A549 (cell line): ENCODE measurements at regions not wholly inside any gene's neighbourhood (a gene's known extent, or its start where the extent isn't known, plus 50 kb on each side); places are given as distances from the start of the nearest gene placed in this dataset.
A peak's percentile ranks its signal among the peaks of the same experiment; 100 is the strongest.
"Not testable (repeated sequence)": the region's sequence is repeated elsewhere in the genome, so short reads cannot be mapped to it uniquely, and the experiment has no call there.

ENCODE experiments used
- ATAC-seq, 2 experiments: fragments of 200-7000 bp in 1 of 2; fragments of >200 bp in 1 of 2; cut with Nextera tagmentation in 1 of 2; cut with Tn5 transposase in 1 of 2; 3 replicates each; pipeline versions ENCODE4 v1.8.0 to v1.9.1; 2018 to 2020; ENCODE audit warnings: mild to moderate bottlenecking in 1 of 2, moderate library complexity in 1 of 2
- CTCF ChIA-PET: fragments of 300-600 bp; sonication (Branson Sonifier 250); formaldehyde crosslinking; extraction: SDS; loops from one replicate; lab custom pipeline; 2021; ENCODE audit warnings: antibody characterized with exemption, inconsistent platforms; lab: Yijun Ruan, JAX
- POLR2A ChIA-PET: fragments of 350-600 bp; formaldehyde crosslinking; extraction: SDS; loops from one replicate; lab custom pipeline; 2021; ENCODE audit warnings: antibody characterized with exemption, inconsistent platforms; lab: Yijun Ruan, JAX
- DNase-seq, 2 experiments: peaks; one replicate each; pipeline versions ENCODE4 v3.0.0 to v3.0.0-alpha.2; 2011 to 2016; ENCODE audit warnings: low read depth in 1 of 2, low spot score in 1 of 2
- FAIRE-seq: peaks from 2 replicates; lab custom pipeline; 2011; peaks lifted over from hg19 to GRCh38; lab: Jason Lieb, UNC
- H3K27ac ChIP-seq, 2 experiments: fragments of >200 bp; sonication (Bioruptor Twin); formaldehyde crosslinking; 3 replicates each; pipeline ENCODE4 v1.5.1; 2016 to 2017
- H3K4me1 ChIP-seq: fragments of >200 bp; sonication (Bioruptor Twin); formaldehyde crosslinking; 3 replicates; pipeline ENCODE4 v1.6.1; 2016
- H3K4me2 ChIP-seq: fragments of >200 bp; sonication (Bioruptor Twin); formaldehyde crosslinking; 3 replicates; pipeline ENCODE4 v1.6.1; 2016
- H3K4me3 ChIP-seq: fragments of >200 bp; sonication (Bioruptor Twin); formaldehyde crosslinking; 3 replicates; pipeline ENCODE4 v1.5.1; 2016
- H3K9me3 ChIP-seq: fragments of >200 bp; sonication (Bioruptor Twin); formaldehyde crosslinking; 3 replicates; pipeline ENCODE4 v1.6.1; 2016
- CBX2 ChIP-seq: fragments of 200-600 bp; sonication (generic); IDR thresholded peaks from 2 replicates; pipeline ENCODE4 v1.6.1; 2016; ENCODE audit warnings: low read depth, mild to moderate bottlenecking, borderline replicate concordance
- CHD2 ChIP-seq: fragments of 150-350 bp; IDR thresholded peaks from 2 replicates; pipeline ENCODE4 v1.6.1; 2014; ENCODE audit warnings: low read length; ENCODE audit not compliant: partially characterized antibody
- E2F6 ChIP-seq: IDR thresholded peaks from 2 replicates; pipeline ENCODE4 v1.6.1; 2012; ENCODE audit warnings: low read depth, borderline replicate concordance
- EHMT2 ChIP-seq: fragments of 200-600 bp; sonication (generic); IDR thresholded peaks from 2 replicates; pipeline ENCODE4 v1.6.1; 2016; ENCODE audit warnings: antibody characterized with exemption, low read depth, mild to moderate bottlenecking, moderate library complexity
- EP300 ChIP-seq, 2 experiments: fragments of >200 bp; sonication (Bioruptor Twin); formaldehyde crosslinking; IDR thresholded peaks; 2 replicates in 1 of 2; 3 replicates in 1 of 2; pipeline ENCODE4 v1.6.1; 2016 to 2017
- ESRRA ChIP-seq: fragments of 150-350 bp; IDR thresholded peaks from 2 replicates; pipeline ENCODE4 v1.6.1; 2014; ENCODE audit warnings: mild to moderate bottlenecking, low read length, borderline replicate concordance
- FOSL2 ChIP-seq, 2 experiments: fragments of 450-650 bp in 1 of 2; fragments of >200 bp in 1 of 2; sonication (Bioruptor Twin) in 1 of 2; formaldehyde crosslinking; IDR thresholded peaks; 2 replicates each; pipeline versions ENCODE4 v1.5.0 to v1.6.1; 2016 to 2020; ENCODE audit warnings: mild to moderate bottlenecking in 1 of 2, moderate library complexity in 1 of 2
- GATA3 ChIP-seq: IDR thresholded peaks from 2 replicates; pipeline ENCODE4 v1.6.1; 2012; ENCODE audit warnings: borderline replicate concordance
- HOXB5 ChIP-seq: fragments of 250-450 bp; sonication (Bioruptor Pico); IDR thresholded peaks from 2 replicates; pipeline ENCODE4 v1.5.0; 2020; ENCODE audit warnings: mild to moderate bottlenecking, moderate library complexity
- KDM1A ChIP-seq: fragments of 200-600 bp; sonication (generic); IDR thresholded peaks from 2 replicates; pipeline ENCODE4 v1.6.1; 2016; ENCODE audit warnings: low read depth, mild to moderate bottlenecking
- MAFK ChIP-seq: fragments of 450-650 bp; IDR thresholded peaks from 2 replicates; pipeline ENCODE4 v1.6.1; 2014; ENCODE audit not compliant: partially characterized antibody
- MYC ChIP-seq: IDR thresholded peaks from 2 replicates; pipeline ENCODE4 v1.6.1; 2012; ENCODE audit warnings: mild to moderate bottlenecking, inconsistent platforms, low read length, improper control_type of control experiment, borderline replicate concordance
- NPAS2 ChIP-seq: fragments of 250-450 bp; sonication (Bioruptor Pico); IDR thresholded peaks from 2 replicates; pipeline ENCODE4 v1.8.0; 2022; ENCODE audit warnings: mild to moderate bottlenecking, moderate library complexity, borderline replicate concordance
- PHF8 ChIP-seq: fragments of 200-600 bp; sonication (generic); IDR thresholded peaks from 2 replicates; pipeline ENCODE4 v1.6.1; 2016; ENCODE audit warnings: low read depth, mild to moderate bottlenecking, antibody characterized with exemption, moderate library complexity, borderline replicate concordance
- POLR2A ChIP-seq: IDR thresholded peaks from 2 replicates; pipeline ENCODE4 v1.6.1; 2012; ENCODE audit warnings: mild to moderate bottlenecking, low read length
- RAD21 ChIP-seq, 2 experiments: fragments of >200 bp in 1 of 2; sonication (Bioruptor Twin) in 1 of 2; formaldehyde crosslinking in 1 of 2; IDR thresholded peaks in 1 of 2; conservative IDR thresholded peaks in 1 of 2; 2 replicates in 1 of 2; 3 replicates in 1 of 2; pipeline ENCODE4 v1.6.1; 2012 to 2018; ENCODE audit warnings: inconsistent platforms in 1 of 2
- ZC3H11A ChIP-seq: fragments of 450-650 bp; IDR thresholded peaks from 2 replicates; pipeline ENCODE4 v1.6.1; 2014; ENCODE audit warnings: antibody characterized with exemption, mild to moderate bottlenecking
- WGBS: methylation state at CpG from one replicate; pipeline ENCODE4 v1.1.6; 2017; ENCODE audit errors: missing lambda C conversion rate; 5-methylcytosine and 5-hydroxymethylcytosine counted together
- TF ChIP-seq, protein P1 (sequence below): fragments of >200 bp; sonication (Bioruptor Twin); formaldehyde crosslinking; IDR thresholded peaks from 3 replicates; pipeline ENCODE4 v1.5.1; 2016
- TF ChIP-seq, protein P2 (sequence below): fragments of 250-450 bp; sonication (Bioruptor Pico); IDR thresholded peaks from 2 replicates; pipeline ENCODE4 v1.5.0; 2020; ENCODE audit warnings: low read depth, mild to moderate bottlenecking, moderate library complexity
- TF ChIP-seq, protein P3 (sequence below): IDR thresholded peaks from 2 replicates; pipeline ENCODE4 v1.6.1; 2012

DNA sequence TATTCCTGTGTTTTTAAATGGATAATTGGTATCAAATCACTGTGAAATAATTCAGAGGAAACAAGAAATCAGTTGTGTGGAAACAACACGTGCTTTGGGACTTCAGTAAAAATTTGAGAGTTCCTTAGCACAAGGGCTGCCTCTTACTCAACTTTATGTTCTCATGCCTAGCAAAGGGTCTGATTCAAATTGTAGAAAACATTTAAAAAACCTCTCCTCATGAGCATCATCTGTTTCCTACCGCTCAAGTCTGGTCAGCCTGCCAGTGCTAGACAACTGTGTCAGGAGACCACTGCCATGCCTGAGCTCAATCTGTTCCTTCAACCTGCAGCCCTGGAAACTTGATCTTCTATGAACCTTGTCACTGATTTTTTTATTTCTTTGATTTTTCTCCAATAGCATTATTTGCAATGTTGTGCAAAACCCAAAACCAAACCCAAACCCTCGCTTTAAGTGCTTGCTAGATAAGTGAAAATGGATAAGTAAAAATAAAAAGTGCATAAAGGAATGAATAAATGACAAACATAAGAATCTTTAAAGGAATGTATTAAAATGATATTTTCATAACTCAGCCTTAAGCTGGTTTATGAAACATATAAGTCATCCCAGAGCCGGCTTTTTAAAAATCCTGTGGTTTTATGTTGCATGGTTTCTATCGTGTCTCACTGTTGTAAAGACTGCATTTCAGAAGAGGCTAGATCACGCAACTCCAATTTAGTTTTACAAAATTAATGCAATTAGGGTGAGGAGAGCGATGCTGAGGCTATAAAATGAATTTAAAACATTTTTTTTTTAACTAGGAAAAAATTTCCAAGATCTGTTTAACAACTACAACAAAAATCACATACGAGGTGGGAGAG is 361.2 kb upstream of the PDE3A start (continued):
- TF ChIP-seq, protein P1, sequence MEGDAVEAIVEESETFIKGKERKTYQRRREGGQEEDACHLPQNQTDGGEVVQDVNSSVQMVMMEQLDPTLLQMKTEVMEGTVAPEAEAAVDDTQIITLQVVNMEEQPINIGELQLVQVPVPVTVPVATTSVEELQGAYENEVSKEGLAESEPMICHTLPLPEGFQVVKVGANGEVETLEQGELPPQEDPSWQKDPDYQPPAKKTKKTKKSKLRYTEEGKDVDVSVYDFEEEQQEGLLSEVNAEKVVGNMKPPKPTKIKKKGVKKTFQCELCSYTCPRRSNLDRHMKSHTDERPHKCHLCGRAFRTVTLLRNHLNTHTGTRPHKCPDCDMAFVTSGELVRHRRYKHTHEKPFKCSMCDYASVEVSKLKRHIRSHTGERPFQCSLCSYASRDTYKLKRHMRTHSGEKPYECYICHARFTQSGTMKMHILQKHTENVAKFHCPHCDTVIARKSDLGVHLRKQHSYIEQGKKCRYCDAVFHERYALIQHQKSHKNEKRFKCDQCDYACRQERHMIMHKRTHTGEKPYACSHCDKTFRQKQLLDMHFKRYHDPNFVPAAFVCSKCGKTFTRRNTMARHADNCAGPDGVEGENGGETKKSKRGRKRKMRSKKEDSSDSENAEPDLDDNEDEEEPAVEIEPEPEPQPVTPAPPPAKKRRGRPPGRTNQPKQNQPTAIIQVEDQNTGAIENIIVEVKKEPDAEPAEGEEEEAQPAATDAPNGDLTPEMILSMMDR = no peak
- no peak for TF ChIP-seq ESRRA
- TF ChIP-seq NPAS2 (CRISPR knock-in tag) = no peak
- TF ChIP-seq, protein P2, sequence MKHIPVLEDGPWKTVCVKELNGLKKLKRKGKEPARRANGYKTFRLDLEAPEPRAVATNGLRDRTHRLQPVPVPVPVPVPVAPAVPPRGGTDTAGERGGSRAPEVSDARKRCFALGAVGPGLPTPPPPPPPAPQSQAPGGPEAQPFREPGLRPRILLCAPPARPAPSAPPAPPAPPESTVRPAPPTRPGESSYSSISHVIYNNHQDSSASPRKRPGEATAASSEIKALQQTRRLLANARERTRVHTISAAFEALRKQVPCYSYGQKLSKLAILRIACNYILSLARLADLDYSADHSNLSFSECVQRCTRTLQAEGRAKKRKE (CRISPR knock-in tag) = no peak

- ATAC-seq, CTCF ChIA-PET, H3K4me2 ChIP-seq, POLR2A ChIA-PET, FAIRE-seq, H3K9me3 ChIP-seq, H3K4me3 ChIP-seq, H3K4me1 ChIP-seq: not testable (repeated sequence)
- TF ChIP-seq MAFK = peak; percentile 76
- TF ChIP-seq, all 56 proteins: peak for 1; not testable (repeated sequence) for 55
- not testable (repeated sequence) for H3K27ac ChIP-seq, DNase-seq
- 79% methylated on average over 8 of the region's 8 CpGs for WGBS
Measured at GRCh38 chr12:20009965-20010364, 358.4 kb upstream of the PDE3A start.

DNA sequence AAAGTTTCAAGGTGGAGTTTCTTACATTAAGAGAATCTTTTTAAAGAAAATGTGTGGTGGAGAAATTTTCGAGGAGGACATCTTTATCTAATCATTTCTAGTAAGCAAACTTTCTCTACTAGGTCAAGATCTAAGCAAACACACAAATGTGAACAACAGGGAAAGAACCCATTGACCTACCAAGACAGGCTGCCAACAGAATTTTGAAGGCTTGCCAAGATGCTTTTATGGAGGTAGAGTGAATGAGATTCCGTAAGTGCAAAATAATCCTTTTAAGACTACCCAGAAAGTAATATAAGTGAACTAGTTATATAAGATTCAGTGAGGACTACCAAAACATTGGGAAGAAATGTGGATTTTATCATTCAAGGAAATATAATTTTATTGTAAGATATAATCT is 357.1 kb upstream of the PDE3A start:
- Histone ChIP-seq H3K9me3 (0 out of 3 replicates have a peak, but pooled peaks cover 4% of the 10 kb centered on the region), H3K4me3 (no peak overlapping the region), H3K27ac (no peak overlapping the region), H3K4me1 (0 out of 3 replicates have a peak, but pooled peaks cover 6% of the 10 kb centered on the region), H3K4me2 (peak overlapping the region; percentile 5; the same call in 1 of the 3 replicates)
- TF ChIP-seq CHD2 (no peak), KDM1A (no peak), EP300 (IDR thresholded peaks at IDR 0.05) (no peak), EHMT2 (no peak), CBX2 (no peak), RAD21 (conservative IDR thresholded peaks at IDR 0.05 in 1 of 2, IDR thresholded peaks at IDR 0.05 in 1 of 2) (no peak), FOSL2 (IDR thresholded peaks at IDR 0.05) (no peak), FOSL2 (CRISPR knock-in tag; IDR thresholded peaks at IDR 0.05) (no peak), NPAS2 (CRISPR knock-in tag) (no peak), E2F6 (no peak), HOXB5 (CRISPR knock-in tag) (no peak), PHF8 (no peak), GATA3 (no peak)
- FAIRE-seq = peak; percentile 13
- no peak for ATAC-seq
- ChIA-PET CTCF (no interaction called here), POLR2A (no interaction called here)
- DNase-seq = peak in 1 of 2 experiments; percentile 36
- 20% methylated on average over 2 of the region's 2 CpGs for WGBS

- H3K9me3 ChIP-seq = no peaks in the 10 kb centered on the region
- H3K27ac ChIP-seq = no peak overlapping the region
- H3K4me3 ChIP-seq = no peak overlapping the region
- no peaks in the 10 kb centered on the region for H3K4me1 ChIP-seq
- ATAC-seq (no peak), DNase-seq (no peak), FAIRE-seq (peak; percentile 51)
- CTCF ChIA-PET = no interaction called here
- no peak overlapping the region for H3K4me2 ChIP-seq
- POLR2A ChIA-PET = no interaction called here
- TF ChIP-seq CBX2 = no peak
- TF ChIP-seq KDM1A = no peak
- no peak for TF ChIP-seq MYC
- TF ChIP-seq ESRRA = no peak
- TF ChIP-seq, protein P3, sequence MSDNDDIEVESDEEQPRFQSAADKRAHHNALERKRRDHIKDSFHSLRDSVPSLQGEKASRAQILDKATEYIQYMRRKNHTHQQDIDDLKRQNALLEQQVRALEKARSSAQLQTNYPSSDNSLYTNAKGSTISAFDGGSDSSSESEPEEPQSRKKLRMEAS = no peak
- no peak for TF ChIP-seq ZC3H11A
- TF ChIP-seq POLR2A = no peak
Measured at GRCh38 chr12:20017802-20018201, 350.5 kb upstream of the PDE3A start.
